ENCODE measurements at regions not wholly inside any gene's neighbourhood (a gene's known extent, or its start where the extent isn't known, plus 50 kb on each side); places are given as distances from the start of the nearest gene placed in this dataset.

GRCh38 chr4:100688368-100688767, 170.5 kb upstream of the EMCN start:
- TF ChIP-seq CTCF (conservative IDR thresholded peaks at IDR 0.05), result no peak
- no peak for TF ChIP-seq ZFX (IDR thresholded peaks at IDR 0.05)
